ENCODE measurements at regions not wholly inside any gene's neighbourhood (a gene's known extent, or its start where the extent isn't known, plus 50 kb on each side); places are given as distances from the start of the nearest gene placed in this dataset.
A peak's percentile ranks its signal among the peaks of the same experiment; 100 is the strongest.
"Not testable (repeated sequence)": the region's sequence is repeated elsewhere in the genome, so short reads cannot be mapped to it uniquely, and the experiment has no call there.

GRCh38 chr7:131829947-131830558, 273.6 kb upstream of the PODXL start:
- peaks cover 18 to 48% (median 41%) of the 10 kb centered on the region in 3 donors for H3K27me3 ChIP-seq (ENCODE audit: control insufficient read depth in 3 of 3, insufficient read depth in 3 of 3, low read length in 3 of 3)
- no peak overlapping the region for H3K27ac ChIP-seq (ENCODE audit: low read depth, low read length)
- no peaks in the 10 kb centered on the region for H3K4me1 ChIP-seq (ENCODE audit: control insufficient read depth in 3 of 3, insufficient read depth in 3 of 3, low read length in 3 of 3)
- no peak overlapping the region for H3K9ac ChIP-seq (ENCODE audit: low read depth in 1 of 3, low read length in 3 of 3)
- H3K36me3 ChIP-seq (ENCODE audit: control insufficient read depth in 3 of 3, insufficient read depth in 3 of 3, low read length in 3 of 3): no peaks in the 10 kb centered on the region
- H3K4me3 ChIP-seq (ENCODE audit: low read length in 3 of 3): peak overlapping the region in 1 of 3 donors; percentile 14
- H3K9me3 ChIP-seq (ENCODE audit: control insufficient read depth in 3 of 3, low read length in 3 of 3): no peaks in the 10 kb centered on the region

GRCh38 chr7:131827421-131827820, 271.0 kb upstream of the PODXL start:
- H3K4me3 ChIP-seq (ENCODE audit: low read length in 3 of 3): no peak overlapping the region
- H3K36me3 ChIP-seq (ENCODE audit: control insufficient read depth in 3 of 3, insufficient read depth in 3 of 3, low read length in 3 of 3): no peaks in the 10 kb centered on the region
- peaks cover 18 to 32% (median 26%) of the 10 kb centered on the region in 3 donors for H3K27me3 ChIP-seq (ENCODE audit: control insufficient read depth in 3 of 3, insufficient read depth in 3 of 3, low read length in 3 of 3)
- no peaks in the 10 kb centered on the region for H3K9me3 ChIP-seq (ENCODE audit: control insufficient read depth in 3 of 3, low read length in 3 of 3)
- no peaks in the 10 kb centered on the region for H3K4me1 ChIP-seq (ENCODE audit: control insufficient read depth in 3 of 3, insufficient read depth in 3 of 3, low read length in 3 of 3)
- H3K9ac ChIP-seq (ENCODE audit: low read depth in 1 of 3, low read length in 3 of 3): no peak overlapping the region
- no peak overlapping the region for H3K27ac ChIP-seq (ENCODE audit: low read depth, low read length)

GRCh38 chr7:131826960-131827359, 270.5 kb upstream of the PODXL start:
- peaks cover 17 to 31% (median 21%) of the 10 kb centered on the region in 3 donors for H3K27me3 ChIP-seq (ENCODE audit: control insufficient read depth in 3 of 3, insufficient read depth in 3 of 3, low read length in 3 of 3)
- no peaks in the 10 kb centered on the region for H3K9me3 ChIP-seq (ENCODE audit: control insufficient read depth in 3 of 3, low read length in 3 of 3)
- no peak overlapping the region for H3K27ac ChIP-seq (ENCODE audit: low read depth, low read length)
- no peak overlapping the region for H3K4me3 ChIP-seq (ENCODE audit: low read length in 3 of 3)
- no peak overlapping the region for H3K9ac ChIP-seq (ENCODE audit: low read depth in 1 of 3, low read length in 3 of 3)
- H3K36me3 ChIP-seq (ENCODE audit: control insufficient read depth in 3 of 3, insufficient read depth in 3 of 3, low read length in 3 of 3): no peaks in the 10 kb centered on the region
- H3K4me1 ChIP-seq (ENCODE audit: control insufficient read depth in 3 of 3, insufficient read depth in 3 of 3, low read length in 3 of 3): no peaks in the 10 kb centered on the region

GRCh38 chr7:131823961-131824440, 267.6 kb upstream of the PODXL start:
- H3K9me3 ChIP-seq (ENCODE audit: control insufficient read depth in 3 of 3, low read length in 3 of 3); H3K9ac ChIP-seq (ENCODE audit: low read depth in 1 of 3, low read length in 3 of 3); H3K36me3 ChIP-seq (ENCODE audit: control insufficient read depth in 3 of 3, insufficient read depth in 3 of 3, low read length in 3 of 3); H3K27ac ChIP-seq (ENCODE audit: low read depth, low read length); H3K4me3 ChIP-seq (ENCODE audit: low read length in 3 of 3); H3K4me1 ChIP-seq (ENCODE audit: control insufficient read depth in 3 of 3, insufficient read depth in 3 of 3, low read length in 3 of 3): not testable (repeated sequence)
- H3K27me3 ChIP-seq (ENCODE audit: control insufficient read depth in 3 of 3, insufficient read depth in 3 of 3, low read length in 3 of 3): peaks cover 0 to 12% (median 0%) of the 10 kb centered on the region in 3 donors

- no peak overlapping the region for H3K9ac ChIP-seq (ENCODE audit: low read depth in 1 of 3, low read length in 3 of 3)
- H3K9me3 ChIP-seq (ENCODE audit: control insufficient read depth in 3 of 3, low read length in 3 of 3): no peaks in the 10 kb centered on the region
- H3K36me3 ChIP-seq (ENCODE audit: control insufficient read depth in 3 of 3, insufficient read depth in 3 of 3, low read length in 3 of 3): no peaks in the 10 kb centered on the region
- H3K27me3 ChIP-seq (ENCODE audit: control insufficient read depth in 3 of 3, insufficient read depth in 3 of 3, low read length in 3 of 3): peaks cover 0 to 12% (median 0%) of the 10 kb centered on the region in 3 donors
- no peak overlapping the region for H3K27ac ChIP-seq (ENCODE audit: low read depth, low read length)
- H3K4me3 ChIP-seq (ENCODE audit: low read length in 3 of 3): no peak overlapping the region
- H3K4me1 ChIP-seq (ENCODE audit: control insufficient read depth in 3 of 3, insufficient read depth in 3 of 3, low read length in 3 of 3): no peaks in the 10 kb centered on the region
Measured at GRCh38 chr7:131819891-131820290, 263.5 kb upstream of the PODXL start.

- peaks cover 0 to 16% (median 0%) of the 10 kb centered on the region in 3 donors for H3K27me3 ChIP-seq (ENCODE audit: control insufficient read depth in 3 of 3, insufficient read depth in 3 of 3, low read length in 3 of 3)
- no peaks in the 10 kb centered on the region for H3K36me3 ChIP-seq (ENCODE audit: control insufficient read depth in 3 of 3, insufficient read depth in 3 of 3, low read length in 3 of 3)
- no peak overlapping the region for H3K4me3 ChIP-seq (ENCODE audit: low read length in 3 of 3)
- no peak overlapping the region for H3K9ac ChIP-seq (ENCODE audit: low read depth in 1 of 3, low read length in 3 of 3)
- H3K27ac ChIP-seq (ENCODE audit: low read depth, low read length): no peak overlapping the region
- H3K9me3 ChIP-seq (ENCODE audit: control insufficient read depth in 3 of 3, low read length in 3 of 3): no peaks in the 10 kb centered on the region
- H3K4me1 ChIP-seq (ENCODE audit: control insufficient read depth in 3 of 3, insufficient read depth in 3 of 3, low read length in 3 of 3): no peaks in the 10 kb centered on the region
Measured at GRCh38 chr7:131816391-131817007, 260.1 kb upstream of the PODXL start.

GRCh38 chr7:131808736-131809135, 252.3 kb upstream of the PODXL start:
- H3K27ac ChIP-seq (ENCODE audit: low read depth, low read length): no peak overlapping the region
- H3K36me3 ChIP-seq (ENCODE audit: control insufficient read depth in 3 of 3, insufficient read depth in 3 of 3, low read length in 3 of 3): no peaks in the 10 kb centered on the region
- H3K9me3 ChIP-seq (ENCODE audit: control insufficient read depth in 3 of 3, low read length in 3 of 3): no peaks in the 10 kb centered on the region
- no peak overlapping the region for H3K4me3 ChIP-seq (ENCODE audit: low read length in 3 of 3)
- no peak overlapping the region for H3K9ac ChIP-seq (ENCODE audit: low read depth in 1 of 3, low read length in 3 of 3)
- H3K4me1 ChIP-seq (ENCODE audit: control insufficient read depth in 3 of 3, insufficient read depth in 3 of 3, low read length in 3 of 3): no peaks in the 10 kb centered on the region
- peaks cover 0 to 4% (median 0%) of the 10 kb centered on the region in 3 donors for H3K27me3 ChIP-seq (ENCODE audit: control insufficient read depth in 3 of 3, insufficient read depth in 3 of 3, low read length in 3 of 3)

GRCh38 chr7:131808156-131808555, 251.7 kb upstream of the PODXL start:
- not testable (repeated sequence) for H3K4me1 ChIP-seq (ENCODE audit: control insufficient read depth in 3 of 3, insufficient read depth in 3 of 3, low read length in 3 of 3); H3K36me3 ChIP-seq (ENCODE audit: control insufficient read depth in 3 of 3, insufficient read depth in 3 of 3, low read length in 3 of 3); H3K4me3 ChIP-seq (ENCODE audit: low read length in 3 of 3); H3K9ac ChIP-seq (ENCODE audit: low read depth in 1 of 3, low read length in 3 of 3); H3K27ac ChIP-seq (ENCODE audit: low read depth, low read length); H3K9me3 ChIP-seq (ENCODE audit: control insufficient read depth in 3 of 3, low read length in 3 of 3); H3K27me3 ChIP-seq (ENCODE audit: control insufficient read depth in 3 of 3, insufficient read depth in 3 of 3, low read length in 3 of 3)

- Histone ChIP-seq H3K36me3 (ENCODE audit: control insufficient read depth in 3 of 3, insufficient read depth in 3 of 3, low read length in 3 of 3) (no peaks in the 10 kb centered on the region), H3K4me1 (ENCODE audit: control insufficient read depth in 3 of 3, insufficient read depth in 3 of 3, low read length in 3 of 3) (no peaks in the 10 kb centered on the region), H3K27ac (ENCODE audit: low read depth, low read length) (no peak overlapping the region), H3K27me3 (ENCODE audit: control insufficient read depth in 3 of 3, insufficient read depth in 3 of 3, low read length in 3 of 3) (peaks cover 0 to 5% (median 0%) of the 10 kb centered on the region in 3 donors), H3K4me3 (ENCODE audit: low read length in 3 of 3) (no peak overlapping the region), H3K9me3 (ENCODE audit: control insufficient read depth in 3 of 3, low read length in 3 of 3) (no peaks in the 10 kb centered on the region), H3K9ac (ENCODE audit: low read depth in 1 of 3, low read length in 3 of 3) (no peak overlapping the region)
Measured at GRCh38 chr7:131803816-131804215, 247.4 kb upstream of the PODXL start.

GRCh38 chr7:131802195-131802864, 245.9 kb upstream of the PODXL start:
- no peak overlapping the region for H3K9ac ChIP-seq (ENCODE audit: low read depth in 1 of 3, low read length in 3 of 3)
- no peaks in the 10 kb centered on the region for H3K9me3 ChIP-seq (ENCODE audit: control insufficient read depth in 3 of 3, low read length in 3 of 3)
- no peaks in the 10 kb centered on the region for H3K4me1 ChIP-seq (ENCODE audit: control insufficient read depth in 3 of 3, insufficient read depth in 3 of 3, low read length in 3 of 3)
- H3K4me3 ChIP-seq (ENCODE audit: low read length in 3 of 3): no peak overlapping the region
- no peaks in the 10 kb centered on the region for H3K36me3 ChIP-seq (ENCODE audit: control insufficient read depth in 3 of 3, insufficient read depth in 3 of 3, low read length in 3 of 3)
- peaks cover 0 to 6% (median 0%) of the 10 kb centered on the region in 3 donors for H3K27me3 ChIP-seq (ENCODE audit: control insufficient read depth in 3 of 3, insufficient read depth in 3 of 3, low read length in 3 of 3)
- no peak overlapping the region for H3K27ac ChIP-seq (ENCODE audit: low read depth, low read length)

All from skeletal muscle tissue (tissue), 3 donors.